ENCODE measurements at regions not wholly inside any gene's neighbourhood (a gene's known extent, or its start where the extent isn't known, plus 50 kb on each side); places are given as distances from the start of the nearest gene placed in this dataset.

DNA sequence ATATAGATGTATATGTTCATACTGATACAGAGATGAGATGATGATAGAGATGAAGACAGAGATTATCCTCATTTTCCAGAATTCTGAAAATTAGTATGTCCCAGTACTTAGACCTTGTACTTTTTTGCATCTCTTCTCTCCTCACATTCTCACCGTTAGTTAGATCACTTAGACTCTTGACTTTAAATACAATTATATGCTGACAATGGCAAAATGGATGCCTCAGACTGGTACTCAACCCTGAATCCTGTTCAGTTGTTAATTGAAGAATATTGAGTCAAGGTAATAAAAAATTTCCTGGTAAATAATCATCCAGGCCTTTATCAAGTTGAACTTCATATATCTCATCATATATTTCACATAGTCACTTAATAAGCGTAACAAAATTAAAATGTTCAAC, 505.4 kb downstream of the EFNA5 start:
- Histone ChIP-seq H3K9me2 (no peaks in the 10 kb centered on the region), H2AFZ (ENCODE audit: low read depth) (no peak overlapping the region), H3K9me3 (no peaks in the 10 kb centered on the region), H3K27ac (ENCODE audit: low read depth in 2 of 2, low read length in 1 of 2) (no peak overlapping the region), H4K20me1 (ENCODE audit: insufficient read depth) (no peaks in the 10 kb centered on the region), H3K4me2 (no peak overlapping the region), H3K79me2 (ENCODE audit: insufficient read depth) (no peaks in the 10 kb centered on the region), H3K9ac (no peak overlapping the region), H3K4me3 (ENCODE audit: low read depth in 2 of 2, low read length in 1 of 2) (no peak overlapping the region), H3K27me3 (ENCODE audit: insufficient read depth) (no peaks in the 10 kb centered on the region), H3F3A (replicated peaks; ENCODE audit: insufficient read depth) (no peaks in the 10 kb centered on the region), H3K4me1 (ENCODE audit: control insufficient read depth in 1 of 2, insufficient read depth in 2 of 2, low read depth in 1 of 2, low read length in 1 of 2) (no peaks in the 10 kb centered on the region), H3K36me3 (replicated peaks in 1 of 2; ENCODE audit: control insufficient read depth in 1 of 2, insufficient read depth in 2 of 2, low read length in 1 of 2) (no peaks in the 10 kb centered on the region)
- WGBS (ENCODE audit: low lambda C conversion rate): 81% methylated on average over 2 of the region's 2 CpGs
- DNase-seq: no peak
- TF ChIP-seq, protein P1, sequence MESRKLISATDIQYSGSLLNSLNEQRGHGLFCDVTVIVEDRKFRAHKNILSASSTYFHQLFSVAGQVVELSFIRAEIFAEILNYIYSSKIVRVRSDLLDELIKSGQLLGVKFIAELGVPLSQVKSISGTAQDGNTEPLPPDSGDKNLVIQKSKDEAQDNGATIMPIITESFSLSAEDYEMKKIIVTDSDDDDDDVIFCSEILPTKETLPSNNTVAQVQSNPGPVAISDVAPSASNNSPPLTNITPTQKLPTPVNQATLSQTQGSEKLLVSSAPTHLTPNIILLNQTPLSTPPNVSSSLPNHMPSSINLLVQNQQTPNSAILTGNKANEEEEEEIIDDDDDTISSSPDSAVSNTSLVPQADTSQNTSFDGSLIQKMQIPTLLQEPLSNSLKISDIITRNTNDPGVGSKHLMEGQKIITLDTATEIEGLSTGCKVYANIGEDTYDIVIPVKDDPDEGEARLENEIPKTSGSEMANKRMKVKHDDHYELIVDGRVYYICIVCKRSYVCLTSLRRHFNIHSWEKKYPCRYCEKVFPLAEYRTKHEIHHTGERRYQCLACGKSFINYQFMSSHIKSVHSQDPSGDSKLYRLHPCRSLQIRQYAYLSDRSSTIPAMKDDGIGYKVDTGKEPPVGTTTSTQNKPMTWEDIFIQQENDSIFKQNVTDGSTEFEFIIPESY (IDR thresholded peaks at IDR 0.05; ENCODE audit: borderline replicate concordance, low read depth): no peak
- TF ChIP-seq FOXJ3 (CRISPR knock-in tag; IDR thresholded peaks at IDR 0.05) (no peak), RCOR1 (IDR thresholded peaks at IDR 0.05; ENCODE audit: low read length) (no peak), RXRA (IDR thresholded peaks at IDR 0.05; ENCODE audit: borderline replicate concordance, low read depth) (no peak), FOSL2 (IDR thresholded peaks at IDR 0.05; ENCODE audit: borderline replicate concordance, low read depth) (no peak), GATA2 (CRISPR knock-in tag; IDR thresholded peaks at IDR 0.05) (no peak), YY1 (IDR thresholded peaks at IDR 0.05; ENCODE audit: low read depth) (no peak), FOXM1 (IDR thresholded peaks at IDR 0.05; ENCODE audit: low read depth) (no peak), NRF1 (IDR thresholded peaks at IDR 0.05; ENCODE audit: low read depth, low read length) (no peak), MEF2A (IDR thresholded peaks at IDR 0.05; ENCODE audit: borderline replicate concordance, low read depth) (no peak), EP300 (IDR thresholded peaks at IDR 0.05; ENCODE audit: borderline replicate concordance in 1 of 2, low read depth in 1 of 2, low read length in 1 of 2) (no peak), MXI1 (IDR thresholded peaks at IDR 0.05; ENCODE audit: low read depth, low read length) (no peak), CHD2 (IDR thresholded peaks at IDR 0.05; ENCODE audit: low read length, partially characterized antibody) (no peak), RFX5 (IDR thresholded peaks at IDR 0.05; ENCODE audit: low read length) (no peak), EZH2phosphoT487 (IDR thresholded peaks at IDR 0.05; ENCODE audit: borderline replicate concordance, low read depth) (no peak)
- TF ChIP-seq, protein P2, sequence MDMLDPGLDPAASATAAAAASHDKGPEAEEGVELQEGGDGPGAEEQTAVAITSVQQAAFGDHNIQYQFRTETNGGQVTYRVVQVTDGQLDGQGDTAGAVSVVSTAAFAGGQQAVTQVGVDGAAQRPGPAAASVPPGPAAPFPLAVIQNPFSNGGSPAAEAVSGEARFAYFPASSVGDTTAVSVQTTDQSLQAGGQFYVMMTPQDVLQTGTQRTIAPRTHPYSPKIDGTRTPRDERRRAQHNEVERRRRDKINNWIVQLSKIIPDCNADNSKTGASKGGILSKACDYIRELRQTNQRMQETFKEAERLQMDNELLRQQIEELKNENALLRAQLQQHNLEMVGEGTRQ (IDR thresholded peaks at IDR 0.05; ENCODE audit: borderline replicate concordance, low read depth, low read length): no peak
- TF ChIP-seq, protein P3, sequence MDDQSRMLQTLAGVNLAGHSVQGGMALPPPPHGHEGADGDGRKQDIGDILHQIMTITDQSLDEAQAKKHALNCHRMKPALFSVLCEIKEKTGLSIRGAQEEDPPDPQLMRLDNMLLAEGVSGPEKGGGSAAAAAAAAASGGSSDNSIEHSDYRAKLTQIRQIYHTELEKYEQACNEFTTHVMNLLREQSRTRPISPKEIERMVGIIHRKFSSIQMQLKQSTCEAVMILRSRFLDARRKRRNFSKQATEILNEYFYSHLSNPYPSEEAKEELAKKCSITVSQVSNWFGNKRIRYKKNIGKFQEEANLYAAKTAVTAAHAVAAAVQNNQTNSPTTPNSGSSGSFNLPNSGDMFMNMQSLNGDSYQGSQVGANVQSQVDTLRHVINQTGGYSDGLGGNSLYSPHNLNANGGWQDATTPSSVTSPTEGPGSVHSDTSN (IDR thresholded peaks at IDR 0.05): no peak
- TF ChIP-seq, protein P4, sequence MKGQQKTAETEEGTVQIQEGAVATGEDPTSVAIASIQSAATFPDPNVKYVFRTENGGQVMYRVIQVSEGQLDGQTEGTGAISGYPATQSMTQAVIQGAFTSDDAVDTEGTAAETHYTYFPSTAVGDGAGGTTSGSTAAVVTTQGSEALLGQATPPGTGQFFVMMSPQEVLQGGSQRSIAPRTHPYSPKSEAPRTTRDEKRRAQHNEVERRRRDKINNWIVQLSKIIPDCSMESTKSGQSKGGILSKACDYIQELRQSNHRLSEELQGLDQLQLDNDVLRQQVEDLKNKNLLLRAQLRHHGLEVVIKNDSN (IDR thresholded peaks at IDR 0.05; ENCODE audit: borderline replicate concordance, low read depth): no peak
- TF ChIP-seq, protein P5, sequence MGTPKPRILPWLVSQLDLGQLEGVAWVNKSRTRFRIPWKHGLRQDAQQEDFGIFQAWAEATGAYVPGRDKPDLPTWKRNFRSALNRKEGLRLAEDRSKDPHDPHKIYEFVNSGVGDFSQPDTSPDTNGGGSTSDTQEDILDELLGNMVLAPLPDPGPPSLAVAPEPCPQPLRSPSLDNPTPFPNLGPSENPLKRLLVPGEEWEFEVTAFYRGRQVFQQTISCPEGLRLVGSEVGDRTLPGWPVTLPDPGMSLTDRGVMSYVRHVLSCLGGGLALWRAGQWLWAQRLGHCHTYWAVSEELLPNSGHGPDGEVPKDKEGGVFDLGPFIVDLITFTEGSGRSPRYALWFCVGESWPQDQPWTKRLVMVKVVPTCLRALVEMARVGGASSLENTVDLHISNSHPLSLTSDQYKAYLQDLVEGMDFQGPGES (IDR thresholded peaks at IDR 0.05; ENCODE audit: low read depth, low read length): no peak
- TF ChIP-seq, protein P6, sequence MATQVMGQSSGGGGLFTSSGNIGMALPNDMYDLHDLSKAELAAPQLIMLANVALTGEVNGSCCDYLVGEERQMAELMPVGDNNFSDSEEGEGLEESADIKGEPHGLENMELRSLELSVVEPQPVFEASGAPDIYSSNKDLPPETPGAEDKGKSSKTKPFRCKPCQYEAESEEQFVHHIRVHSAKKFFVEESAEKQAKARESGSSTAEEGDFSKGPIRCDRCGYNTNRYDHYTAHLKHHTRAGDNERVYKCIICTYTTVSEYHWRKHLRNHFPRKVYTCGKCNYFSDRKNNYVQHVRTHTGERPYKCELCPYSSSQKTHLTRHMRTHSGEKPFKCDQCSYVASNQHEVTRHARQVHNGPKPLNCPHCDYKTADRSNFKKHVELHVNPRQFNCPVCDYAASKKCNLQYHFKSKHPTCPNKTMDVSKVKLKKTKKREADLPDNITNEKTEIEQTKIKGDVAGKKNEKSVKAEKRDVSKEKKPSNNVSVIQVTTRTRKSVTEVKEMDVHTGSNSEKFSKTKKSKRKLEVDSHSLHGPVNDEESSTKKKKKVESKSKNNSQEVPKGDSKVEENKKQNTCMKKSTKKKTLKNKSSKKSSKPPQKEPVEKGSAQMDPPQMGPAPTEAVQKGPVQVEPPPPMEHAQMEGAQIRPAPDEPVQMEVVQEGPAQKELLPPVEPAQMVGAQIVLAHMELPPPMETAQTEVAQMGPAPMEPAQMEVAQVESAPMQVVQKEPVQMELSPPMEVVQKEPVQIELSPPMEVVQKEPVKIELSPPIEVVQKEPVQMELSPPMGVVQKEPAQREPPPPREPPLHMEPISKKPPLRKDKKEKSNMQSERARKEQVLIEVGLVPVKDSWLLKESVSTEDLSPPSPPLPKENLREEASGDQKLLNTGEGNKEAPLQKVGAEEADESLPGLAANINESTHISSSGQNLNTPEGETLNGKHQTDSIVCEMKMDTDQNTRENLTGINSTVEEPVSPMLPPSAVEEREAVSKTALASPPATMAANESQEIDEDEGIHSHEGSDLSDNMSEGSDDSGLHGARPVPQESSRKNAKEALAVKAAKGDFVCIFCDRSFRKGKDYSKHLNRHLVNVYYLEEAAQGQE (IDR thresholded peaks at IDR 0.05; ENCODE audit: low read depth, low read length): no peak
- POLR2A ChIA-PET: interaction anchor here (0.6 kb wide), 1 partner anchor 401 kb away, joined by 3 read pairs; no protein-coding TSS in a partner anchor
- CTCF ChIA-PET: interaction anchor here (0.5 kb wide), 1 partner anchor 33 kb away, joined by 3 read pairs; no protein-coding TSS in a partner anchor
